ENCODE measurements at regions not wholly inside any gene's neighbourhood (a gene's known extent, or its start where the extent isn't known, plus 50 kb on each side); places are given as distances from the start of the nearest gene placed in this dataset.

GRCh38 chr6:26296556-26296856 lies 68.5 kb upstream of the BTN3A2 start:
- TF ChIP-seq, protein P1, sequence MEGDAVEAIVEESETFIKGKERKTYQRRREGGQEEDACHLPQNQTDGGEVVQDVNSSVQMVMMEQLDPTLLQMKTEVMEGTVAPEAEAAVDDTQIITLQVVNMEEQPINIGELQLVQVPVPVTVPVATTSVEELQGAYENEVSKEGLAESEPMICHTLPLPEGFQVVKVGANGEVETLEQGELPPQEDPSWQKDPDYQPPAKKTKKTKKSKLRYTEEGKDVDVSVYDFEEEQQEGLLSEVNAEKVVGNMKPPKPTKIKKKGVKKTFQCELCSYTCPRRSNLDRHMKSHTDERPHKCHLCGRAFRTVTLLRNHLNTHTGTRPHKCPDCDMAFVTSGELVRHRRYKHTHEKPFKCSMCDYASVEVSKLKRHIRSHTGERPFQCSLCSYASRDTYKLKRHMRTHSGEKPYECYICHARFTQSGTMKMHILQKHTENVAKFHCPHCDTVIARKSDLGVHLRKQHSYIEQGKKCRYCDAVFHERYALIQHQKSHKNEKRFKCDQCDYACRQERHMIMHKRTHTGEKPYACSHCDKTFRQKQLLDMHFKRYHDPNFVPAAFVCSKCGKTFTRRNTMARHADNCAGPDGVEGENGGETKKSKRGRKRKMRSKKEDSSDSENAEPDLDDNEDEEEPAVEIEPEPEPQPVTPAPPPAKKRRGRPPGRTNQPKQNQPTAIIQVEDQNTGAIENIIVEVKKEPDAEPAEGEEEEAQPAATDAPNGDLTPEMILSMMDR (conservative IDR thresholded peaks at IDR 0.05; ENCODE audit: low read depth, low read length): no peak
- H3K4me1 ChIP-seq (ENCODE audit: low read depth, poor library complexity, severe bottlenecking): peaks cover 37% of the 10 kb centered on the region
- no peaks in the 10 kb centered on the region for H3K36me3 ChIP-seq (ENCODE audit: insufficient read depth)
- H4K20me1 ChIP-seq (ENCODE audit: insufficient read depth): no peaks in the 10 kb centered on the region
- H3K27ac ChIP-seq: no peak overlapping the region; the same call in 1 of the 2 replicates
- H3K9ac ChIP-seq: no peak overlapping the region
- no peaks in the 10 kb centered on the region for H3K79me2 ChIP-seq (ENCODE audit: insufficient read depth, low read depth)
- no peak overlapping the region for H3K4me2 ChIP-seq
- no peak overlapping the region for H3K4me3 ChIP-seq (IDR thresholded peaks at IDR 0.05; ENCODE audit: insufficient read depth, low read depth, low read length)
- H3K27me3 ChIP-seq (ENCODE audit: insufficient read depth, low read depth): no peaks in the 10 kb centered on the region
- H2AFZ ChIP-seq (ENCODE audit: low read depth): peak overlapping the region; percentile 71; the same call in 1 of the 2 replicates

GRCh38 chr6:26296857-26297648 lies 67.9 kb upstream of the BTN3A2 start:
- Histone ChIP-seq H3K4me3 (IDR thresholded peaks at IDR 0.05; ENCODE audit: insufficient read depth, low read depth, low read length) (no peak overlapping the region), H3K27ac (no peak overlapping the region), H3K36me3 (ENCODE audit: insufficient read depth) (no peaks in the 10 kb centered on the region), H3K4me1 (ENCODE audit: low read depth, poor library complexity, severe bottlenecking) (peaks cover 42% of the 10 kb centered on the region), H3K79me2 (ENCODE audit: insufficient read depth, low read depth) (no peaks in the 10 kb centered on the region), H3K4me2 (no peak overlapping the region), H3K27me3 (ENCODE audit: insufficient read depth, low read depth) (no peaks in the 10 kb centered on the region), H2AFZ (ENCODE audit: low read depth) (no peak overlapping the region), H4K20me1 (ENCODE audit: insufficient read depth) (no peaks in the 10 kb centered on the region), H3K9ac (no peak overlapping the region)
- TF ChIP-seq, protein P1 (conservative IDR thresholded peaks at IDR 0.05; ENCODE audit: low read depth, low read length): no peak

- H3K27me3 ChIP-seq (ENCODE audit: insufficient read depth, low read depth): no peaks in the 10 kb centered on the region
- no peak overlapping the region for H3K4me3 ChIP-seq (IDR thresholded peaks at IDR 0.05; ENCODE audit: insufficient read depth, low read depth, low read length)
- TF ChIP-seq, protein P1 (conservative IDR thresholded peaks at IDR 0.05; ENCODE audit: low read depth, low read length): no peak
- H3K36me3 ChIP-seq (ENCODE audit: insufficient read depth): no peaks in the 10 kb centered on the region
- H4K20me1 ChIP-seq (ENCODE audit: insufficient read depth): no peaks in the 10 kb centered on the region
- H3K9ac ChIP-seq: no peak overlapping the region
- H3K4me1 ChIP-seq (ENCODE audit: low read depth, poor library complexity, severe bottlenecking): peaks cover 61% of the 10 kb centered on the region
- no peaks in the 10 kb centered on the region for H3K79me2 ChIP-seq (ENCODE audit: insufficient read depth, low read depth)
- no peak overlapping the region for H3K4me2 ChIP-seq
- H3K27ac ChIP-seq: no peak overlapping the region
- H2AFZ ChIP-seq (ENCODE audit: low read depth): no peak overlapping the region
These were observed 65.5 kb upstream of the BTN3A2 start for GRCh38 chr6:26299286-26300042.

- no peaks in the 10 kb centered on the region for H3K36me3 ChIP-seq (ENCODE audit: insufficient read depth)
- H3K79me2 ChIP-seq (ENCODE audit: insufficient read depth, low read depth): no peaks in the 10 kb centered on the region
- TF ChIP-seq, protein P1 (conservative IDR thresholded peaks at IDR 0.05; ENCODE audit: low read depth, low read length): no peak
- H3K4me2 ChIP-seq: peak overlapping the region; percentile 58; the same call in 1 of the 2 replicates
- no peak overlapping the region for H2AFZ ChIP-seq (ENCODE audit: low read depth)
- no peaks in the 10 kb centered on the region for H3K27me3 ChIP-seq (ENCODE audit: insufficient read depth, low read depth)
- no peak overlapping the region for H3K9ac ChIP-seq
- H3K4me3 ChIP-seq (IDR thresholded peaks at IDR 0.05; ENCODE audit: insufficient read depth, low read depth, low read length): no peak overlapping the region
- H3K27ac ChIP-seq: no peak overlapping the region
- H3K4me1 ChIP-seq (ENCODE audit: low read depth, poor library complexity, severe bottlenecking): peaks cover 61% of the 10 kb centered on the region
- no peaks in the 10 kb centered on the region for H4K20me1 ChIP-seq (ENCODE audit: insufficient read depth)
These were observed 65.0 kb upstream of the BTN3A2 start for GRCh38 chr6:26300043-26300331.
